ENCODE measurements at regions not wholly inside any gene's neighbourhood (a gene's known extent, or its start where the extent isn't known, plus 50 kb on each side); places are given as distances from the start of the nearest gene placed in this dataset.

DNA sequence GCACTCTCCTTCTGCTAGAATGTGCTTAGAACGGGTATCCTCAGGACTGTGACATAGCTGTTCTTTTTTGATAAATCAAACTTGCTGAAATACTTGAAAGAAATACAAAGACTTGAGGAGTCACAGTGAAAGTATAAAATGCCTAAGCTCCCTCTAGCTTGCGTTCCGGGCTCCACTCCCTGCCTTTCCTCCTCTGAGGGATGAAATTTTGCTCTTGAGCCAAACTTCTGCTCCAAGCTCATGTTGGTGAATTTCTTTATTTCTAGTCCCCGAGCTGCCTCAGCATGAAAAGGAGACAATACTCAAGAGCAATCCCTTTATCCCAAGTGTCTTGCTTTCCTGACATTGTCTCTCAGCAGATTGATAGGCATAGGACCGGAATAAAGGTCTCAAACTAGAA, 499.6 kb upstream of the ADARB2 start:
- no peak for ATAC-seq
- no peak for DNase-seq
- intact Hi-C loops (cut with DNase I, micrococcal nuclease), result no loop called here
- no peaks in the 10 kb centered on the region for H3K4me1 ChIP-seq (ENCODE audit: low read depth)
- no peak overlapping the region for H3K4me3 ChIP-seq
- TF ChIP-seq, protein P1, sequence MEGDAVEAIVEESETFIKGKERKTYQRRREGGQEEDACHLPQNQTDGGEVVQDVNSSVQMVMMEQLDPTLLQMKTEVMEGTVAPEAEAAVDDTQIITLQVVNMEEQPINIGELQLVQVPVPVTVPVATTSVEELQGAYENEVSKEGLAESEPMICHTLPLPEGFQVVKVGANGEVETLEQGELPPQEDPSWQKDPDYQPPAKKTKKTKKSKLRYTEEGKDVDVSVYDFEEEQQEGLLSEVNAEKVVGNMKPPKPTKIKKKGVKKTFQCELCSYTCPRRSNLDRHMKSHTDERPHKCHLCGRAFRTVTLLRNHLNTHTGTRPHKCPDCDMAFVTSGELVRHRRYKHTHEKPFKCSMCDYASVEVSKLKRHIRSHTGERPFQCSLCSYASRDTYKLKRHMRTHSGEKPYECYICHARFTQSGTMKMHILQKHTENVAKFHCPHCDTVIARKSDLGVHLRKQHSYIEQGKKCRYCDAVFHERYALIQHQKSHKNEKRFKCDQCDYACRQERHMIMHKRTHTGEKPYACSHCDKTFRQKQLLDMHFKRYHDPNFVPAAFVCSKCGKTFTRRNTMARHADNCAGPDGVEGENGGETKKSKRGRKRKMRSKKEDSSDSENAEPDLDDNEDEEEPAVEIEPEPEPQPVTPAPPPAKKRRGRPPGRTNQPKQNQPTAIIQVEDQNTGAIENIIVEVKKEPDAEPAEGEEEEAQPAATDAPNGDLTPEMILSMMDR (IDR thresholded peaks at IDR 0.05), result no peak
- no peaks in the 10 kb centered on the region for H3K36me3 ChIP-seq (ENCODE audit: low read depth)
- peaks cover 34% of the 10 kb centered on the region for H3K9me3 ChIP-seq

DNA sequence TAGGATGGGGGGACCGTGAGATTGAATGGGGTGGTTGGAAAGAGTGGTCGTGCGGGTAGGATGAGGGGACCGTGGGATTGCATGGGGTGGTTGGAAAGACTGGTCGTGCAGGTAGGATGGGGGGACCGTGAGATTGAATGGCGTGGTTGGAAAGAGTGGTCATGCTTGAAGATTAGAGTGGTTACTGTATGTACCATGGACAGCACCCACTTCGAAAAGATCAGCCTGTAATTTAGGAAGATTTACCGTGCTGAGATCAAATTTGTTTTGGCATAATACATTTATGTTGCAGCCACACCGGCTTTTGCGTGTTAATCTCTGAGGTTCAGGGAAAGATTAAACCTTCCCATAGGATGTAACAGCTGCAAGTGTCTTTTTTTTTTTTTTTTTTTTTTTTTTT, 495.2 kb upstream of the ADARB2 start:
- no peak for DNase-seq
- H3K4me3 ChIP-seq, result no peak overlapping the region
- H3K9me3 ChIP-seq, result peaks cover 32% of the 10 kb centered on the region
- no peaks in the 10 kb centered on the region for H3K4me1 ChIP-seq (ENCODE audit: low read depth)
- TF ChIP-seq, protein P1 (IDR thresholded peaks at IDR 0.05), result no peak
- intact Hi-C loops (cut with DNase I, micrococcal nuclease), result no loop called here
- ATAC-seq, result no peak
- no peaks in the 10 kb centered on the region for H3K36me3 ChIP-seq (ENCODE audit: low read depth)

DNA sequence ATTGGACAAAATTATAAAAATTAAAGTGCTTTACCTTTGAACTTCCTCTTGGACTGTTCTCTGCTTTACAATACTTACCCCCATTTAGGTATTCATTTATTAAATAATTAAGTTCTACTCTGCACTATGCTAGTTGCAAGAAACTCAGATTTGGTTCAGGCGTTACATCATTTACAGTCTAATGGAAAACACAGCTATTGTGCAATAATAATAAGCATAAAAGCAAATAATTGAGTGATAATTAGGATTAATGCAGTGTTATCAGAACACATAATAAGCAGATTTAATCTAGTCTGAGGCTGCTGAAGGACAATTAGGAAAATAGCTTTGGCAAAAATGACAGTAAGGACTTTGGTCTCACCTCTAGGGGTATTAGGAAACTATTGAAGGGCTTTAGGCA, 493.2 kb upstream of the ADARB2 start:
- intact Hi-C loops (cut with DNase I, micrococcal nuclease), result no loop called here
- Histone ChIP-seq H3K36me3 (ENCODE audit: low read depth) (no peaks in the 10 kb centered on the region), H3K9me3 (peaks cover 43% of the 10 kb centered on the region), H3K4me1 (ENCODE audit: low read depth) (no peaks in the 10 kb centered on the region), H3K4me3 (no peak overlapping the region)
- ATAC-seq, result no peak
- TF ChIP-seq, protein P1 (IDR thresholded peaks at IDR 0.05), result no peak
- no peak for DNase-seq

DNA sequence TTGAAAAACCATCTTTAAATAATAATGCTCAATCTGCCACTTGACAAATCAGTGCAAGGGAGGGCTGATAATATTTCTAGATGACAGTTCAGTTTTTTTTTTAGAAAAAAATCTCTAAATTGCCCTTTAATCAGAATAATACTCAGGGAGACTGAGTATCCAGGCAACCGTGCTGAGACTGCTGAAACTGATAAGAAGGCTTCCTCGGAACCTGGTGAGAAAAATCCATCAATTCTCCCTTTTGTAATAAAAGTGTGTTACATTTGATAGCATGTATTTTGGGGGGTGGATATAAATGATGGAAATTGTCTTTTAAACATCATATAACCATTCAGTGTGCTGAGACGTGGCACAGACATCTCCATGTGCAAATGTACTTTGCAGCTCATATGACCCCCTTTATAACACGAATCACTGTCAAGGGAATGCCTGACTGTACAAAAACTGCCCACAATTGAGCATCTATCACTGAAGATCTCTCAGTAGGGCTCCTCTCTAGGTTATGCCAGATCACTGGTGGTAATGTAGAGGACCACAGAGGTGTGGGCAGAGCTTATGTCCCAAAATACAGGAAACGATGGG, 491.1 kb upstream of the ADARB2 start:
- Histone ChIP-seq H3K4me3 (no peak overlapping the region), H3K36me3 (ENCODE audit: low read depth) (no peaks in the 10 kb centered on the region), H3K4me1 (ENCODE audit: low read depth) (no peaks in the 10 kb centered on the region), H3K9me3 (peaks cover 49% of the 10 kb centered on the region)
- DNase-seq (no peak), ATAC-seq (no peak)
- intact Hi-C loops (cut with DNase I, micrococcal nuclease), result no loop called here
- TF ChIP-seq, protein P1 (IDR thresholded peaks at IDR 0.05), result no peak

DNA sequence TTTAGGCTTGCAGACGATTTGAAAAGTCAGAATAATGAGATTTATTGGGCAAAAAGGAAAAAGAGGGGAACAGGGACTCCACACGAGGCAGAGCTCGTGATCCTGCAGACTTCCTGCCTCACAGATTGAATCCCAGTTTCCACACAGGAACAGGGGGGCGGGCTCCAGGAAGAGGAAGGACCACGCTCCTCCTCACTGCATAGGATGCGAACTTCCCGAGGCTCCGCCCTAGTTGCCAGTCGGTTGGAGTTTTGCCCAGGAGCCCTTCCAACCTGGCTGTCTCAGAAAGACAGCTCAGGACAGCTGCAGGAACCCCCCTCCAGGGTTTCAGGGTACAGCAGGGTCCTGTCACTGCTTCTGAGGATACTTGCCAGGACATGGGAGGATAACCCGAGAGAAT, 488.3 kb upstream of the ADARB2 start:
- no peaks in the 10 kb centered on the region for H3K36me3 ChIP-seq (ENCODE audit: low read depth)
- H3K4me3 ChIP-seq, result no peak overlapping the region
- intact Hi-C loops (cut with DNase I, micrococcal nuclease), result no loop called here
- H3K4me1 ChIP-seq (ENCODE audit: low read depth), result no peaks in the 10 kb centered on the region
- peaks cover 39% of the 10 kb centered on the region for H3K9me3 ChIP-seq
- TF ChIP-seq, protein P1 (IDR thresholded peaks at IDR 0.05), result no peak
- DNase-seq (no peak), ATAC-seq (no peak)

All from mucosa of descending colon (tissue), 3 donors.